ENCODE measurements at regions not wholly inside any gene's neighbourhood (a gene's known extent, or its start where the extent isn't known, plus 50 kb on each side); places are given as distances from the start of the nearest gene placed in this dataset.

- TF ChIP-seq CTCF (IDR thresholded peaks at IDR 0.05) = no peak
- DNase-seq (ENCODE audit: low spot score) = no peak
- no peak for ATAC-seq (ENCODE audit: low FRiP score)
These were observed 239.2 kb downstream of the HS3ST3A1 start for GRCh38 chr17:13362341-13363122.

- ATAC-seq (ENCODE audit: low FRiP score) (no peak), DNase-seq (ENCODE audit: low spot score) (no peak)
- no peak for TF ChIP-seq CTCF (IDR thresholded peaks at IDR 0.05)
These were observed 242.0 kb downstream of the HS3ST3A1 start for GRCh38 chr17:13359774-13360173.

GRCh38 chr17:13355054-13355453, 246.7 kb downstream of the HS3ST3A1 start:
- no peak for TF ChIP-seq CTCF (IDR thresholded peaks at IDR 0.05)
- ATAC-seq (ENCODE audit: low FRiP score) = no peak
- no peak for DNase-seq (ENCODE audit: low spot score)

- ATAC-seq (ENCODE audit: low FRiP score) = no peak
- no peak for DNase-seq (ENCODE audit: low spot score)
- TF ChIP-seq CTCF (IDR thresholded peaks at IDR 0.05) = no peak
These were observed 248.1 kb downstream of the HS3ST3A1 start for GRCh38 chr17:13353590-13353989.

GRCh38 chr17:13352747-13353415, 248.8 kb downstream of the HS3ST3A1 start:
- no peak for TF ChIP-seq CTCF (IDR thresholded peaks at IDR 0.05)
- ATAC-seq (ENCODE audit: low FRiP score) (no peak), DNase-seq (ENCODE audit: low spot score) (no peak)

GRCh38 chr17:13351046-13351445, 250.7 kb downstream of the HS3ST3A1 start:
- ATAC-seq (ENCODE audit: low FRiP score) (no peak), DNase-seq (ENCODE audit: low spot score) (no peak)
- no peak for TF ChIP-seq CTCF (IDR thresholded peaks at IDR 0.05)

GRCh38 chr17:13350466-13350865, 251.3 kb downstream of the HS3ST3A1 start:
- ATAC-seq (ENCODE audit: low FRiP score) (no peak), DNase-seq (ENCODE audit: low spot score) (no peak)
- no peak for TF ChIP-seq CTCF (IDR thresholded peaks at IDR 0.05)

Data from omental fat pad (tissue), 3 donors.